ENCODE measurements at regions not wholly inside any gene's neighbourhood (a gene's known extent, or its start where the extent isn't known, plus 50 kb on each side); places are given as distances from the start of the nearest gene placed in this dataset.
"Not testable (repeated sequence)": the region's sequence is repeated elsewhere in the genome, so short reads cannot be mapped to it uniquely, and the experiment has no call there.

DNA sequence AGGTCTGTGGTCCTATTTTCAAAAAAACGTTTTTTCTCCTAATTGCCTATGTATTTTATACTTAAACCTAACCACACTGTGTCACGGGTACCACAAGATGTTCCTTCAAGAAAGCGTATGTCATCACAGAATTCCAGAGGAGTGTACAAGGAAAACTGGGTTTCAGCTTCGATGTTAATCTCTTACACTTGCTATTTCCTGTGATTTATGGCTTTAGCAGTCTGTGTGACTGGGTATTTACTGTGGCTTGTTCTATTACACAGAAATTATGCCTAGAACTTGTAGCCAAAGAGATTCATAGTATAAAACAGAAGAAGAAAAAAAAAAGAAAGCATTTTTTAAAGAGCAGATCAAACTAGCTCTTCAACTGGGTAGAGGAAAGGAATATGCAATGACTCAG, 371.1 kb upstream of the FOLH1 start:
- H4K20me1 ChIP-seq (ENCODE audit: insufficient read depth); POLR2A ChIA-PET (ENCODE audit: unreplicated experiment); H3K4me3 ChIP-seq; CTCF ChIA-PET; H3K4me2 ChIP-seq; H3K27ac ChIP-seq; intact Hi-C loops (cut with micrococcal nuclease; ENCODE audit: unreplicated experiment); H3K9me3 ChIP-seq (ENCODE audit: insufficient read depth, low read depth); BruUV-seq (replicated peaks); H3K79me2 ChIP-seq (ENCODE audit: low read depth); H3K4me1 ChIP-seq (replicated peaks; ENCODE audit: insufficient read depth); H3K36me3 ChIP-seq (ENCODE audit: low read depth); DNase-seq; H3F3A ChIP-seq (ENCODE audit: insufficient read depth, low read depth); H3K9me2 ChIP-seq (ENCODE audit: insufficient read depth); H3K27me3 ChIP-seq (ENCODE audit: insufficient read depth, low read depth); H2AFZ ChIP-seq: not testable (repeated sequence)

DNA sequence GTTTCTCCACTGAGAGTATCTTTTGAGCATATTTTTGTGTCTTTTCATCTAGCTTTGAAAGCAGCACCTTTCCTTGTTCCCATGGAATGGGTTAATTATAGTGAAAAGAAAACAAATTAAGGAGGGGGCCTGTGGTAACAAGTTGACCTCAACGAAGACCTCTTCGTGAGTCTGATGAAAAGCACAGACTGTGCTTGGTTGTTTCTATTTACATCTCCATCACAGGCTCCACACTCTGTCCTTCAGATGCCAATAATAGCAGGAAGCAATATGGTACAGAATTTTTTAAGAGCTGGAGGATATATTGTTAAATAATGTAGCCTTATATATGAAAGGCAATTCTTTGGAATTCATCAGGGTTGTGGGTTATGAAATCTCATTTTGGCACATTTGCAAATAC, 366.7 kb upstream of the OR4C13 start:
- H3F3A ChIP-seq (ENCODE audit: insufficient read depth, low read depth); H3K27ac ChIP-seq; H3K27me3 ChIP-seq (ENCODE audit: insufficient read depth, low read depth); H3K79me2 ChIP-seq (ENCODE audit: low read depth); H2AFZ ChIP-seq; DNase-seq; BruUV-seq (replicated peaks); CTCF ChIA-PET; H3K4me3 ChIP-seq; H3K36me3 ChIP-seq (ENCODE audit: low read depth); POLR2A ChIA-PET (ENCODE audit: unreplicated experiment); H3K9me2 ChIP-seq (ENCODE audit: insufficient read depth); H3K4me2 ChIP-seq; intact Hi-C loops (cut with micrococcal nuclease; ENCODE audit: unreplicated experiment); H4K20me1 ChIP-seq (ENCODE audit: insufficient read depth); H3K9me3 ChIP-seq (ENCODE audit: insufficient read depth, low read depth); H3K4me1 ChIP-seq (replicated peaks; ENCODE audit: insufficient read depth): not testable (repeated sequence)

DNA sequence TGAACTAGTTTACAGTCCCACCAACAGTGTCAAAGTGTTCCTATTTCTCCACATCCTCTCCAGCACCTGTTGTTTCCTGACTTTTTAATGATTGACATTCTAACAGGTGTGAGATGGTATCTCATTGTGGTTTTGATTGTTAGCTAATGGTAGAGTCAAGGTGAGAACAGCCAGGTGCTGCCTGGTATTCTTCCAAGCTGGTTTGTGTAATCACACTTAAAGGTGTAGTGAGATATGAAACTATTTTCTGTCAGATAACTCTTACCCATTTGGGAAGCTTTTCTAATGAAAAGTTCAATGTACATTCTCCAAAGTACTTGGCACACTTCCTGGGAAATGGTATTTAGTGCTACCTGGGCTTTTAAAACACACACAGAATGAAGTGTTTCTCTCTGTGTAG, 343.3 kb upstream of the OR4C13 start:
- H3K4me1 ChIP-seq (replicated peaks; ENCODE audit: insufficient read depth); H3K36me3 ChIP-seq (ENCODE audit: low read depth); H3F3A ChIP-seq (ENCODE audit: insufficient read depth, low read depth); intact Hi-C loops (cut with micrococcal nuclease; ENCODE audit: unreplicated experiment); H3K9me2 ChIP-seq (ENCODE audit: insufficient read depth); H3K4me3 ChIP-seq; H4K20me1 ChIP-seq (ENCODE audit: insufficient read depth); H3K79me2 ChIP-seq (ENCODE audit: low read depth); DNase-seq; H3K9me3 ChIP-seq (ENCODE audit: insufficient read depth, low read depth); H2AFZ ChIP-seq; BruUV-seq (replicated peaks); CTCF ChIA-PET; H3K27ac ChIP-seq; H3K27me3 ChIP-seq (ENCODE audit: insufficient read depth, low read depth); POLR2A ChIA-PET (ENCODE audit: unreplicated experiment); H3K4me2 ChIP-seq: not testable (repeated sequence)

DNA sequence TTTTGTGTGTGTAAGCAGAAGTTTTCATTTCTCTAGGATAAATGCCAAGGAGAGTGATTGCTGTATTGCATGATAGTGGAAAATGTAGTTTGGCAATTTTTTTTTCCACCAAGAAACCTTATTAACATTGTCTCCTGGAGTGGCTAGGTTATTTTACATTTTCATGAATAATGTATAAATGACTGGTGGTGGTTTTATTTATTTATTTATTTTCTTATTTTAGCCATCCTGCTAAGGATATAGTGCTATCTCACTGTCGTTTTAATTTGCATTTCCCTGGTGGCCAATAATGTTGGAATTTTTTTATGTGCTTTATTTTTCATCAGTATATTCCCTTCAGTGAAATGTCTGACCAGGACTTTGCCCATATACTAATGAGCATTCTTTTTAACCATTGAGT, 328.3 kb upstream of the OR4C13 start:
- BruUV-seq (replicated peaks); POLR2A ChIA-PET (ENCODE audit: unreplicated experiment): not testable (repeated sequence)

DNA sequence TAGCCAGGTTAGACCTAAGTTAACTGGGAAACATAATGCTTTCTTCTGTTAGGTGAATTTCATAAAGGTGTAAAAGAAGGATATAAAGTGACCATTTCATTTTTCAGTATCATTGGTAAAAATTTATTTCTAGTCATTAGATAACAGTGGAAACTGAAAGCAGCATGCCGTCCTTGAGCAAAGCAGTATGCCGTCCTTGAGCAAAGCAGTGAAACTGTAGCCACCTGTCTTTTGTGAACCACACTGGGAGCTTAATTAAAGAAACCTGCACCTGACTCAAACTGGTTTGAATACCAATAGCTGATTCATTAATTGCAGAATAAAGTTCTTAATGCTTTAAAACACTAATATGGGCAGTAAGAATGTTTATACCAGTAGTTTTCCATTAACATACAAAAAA, 281.5 kb upstream of the OR4C13 start:
- not testable (repeated sequence) for DNase-seq

More for the DNA sequence above, 328.3 kb upstream of the OR4C13 start:
- CTCF ChIA-PET; H2AFZ ChIP-seq; H4K20me1 ChIP-seq (ENCODE audit: insufficient read depth); H3K27ac ChIP-seq; H3F3A ChIP-seq (ENCODE audit: insufficient read depth, low read depth); H3K4me1 ChIP-seq (replicated peaks; ENCODE audit: insufficient read depth); H3K4me2 ChIP-seq; H3K9me2 ChIP-seq (ENCODE audit: insufficient read depth); intact Hi-C loops (cut with micrococcal nuclease; ENCODE audit: unreplicated experiment); DNase-seq; H3K27me3 ChIP-seq (ENCODE audit: insufficient read depth, low read depth); H3K36me3 ChIP-seq (ENCODE audit: low read depth); H3K9me3 ChIP-seq (ENCODE audit: insufficient read depth, low read depth); H3K79me2 ChIP-seq (ENCODE audit: low read depth); H3K4me3 ChIP-seq: not testable (repeated sequence)

DNA sequence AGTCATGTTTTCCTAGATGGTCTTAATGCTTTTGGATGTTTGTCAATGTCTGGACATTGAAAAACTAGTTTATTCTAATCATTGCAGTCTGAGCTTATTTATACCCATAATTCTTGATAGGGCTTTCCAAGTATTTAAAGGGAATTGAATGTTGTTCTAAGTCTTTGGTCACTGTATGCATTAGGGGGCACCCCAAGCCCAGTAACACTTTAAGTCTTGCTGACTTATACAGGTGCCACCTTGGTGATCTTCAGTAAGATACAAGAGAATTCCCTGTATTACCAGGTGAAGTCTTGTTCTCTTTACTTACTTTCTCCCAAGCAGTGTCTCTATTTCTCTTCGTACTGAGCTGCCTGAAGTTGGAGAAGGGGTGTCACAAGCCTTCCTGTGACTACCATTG, 250.1 kb upstream of the OR4C13 start:
- H3K27ac ChIP-seq; H3F3A ChIP-seq (ENCODE audit: insufficient read depth, low read depth); H2AFZ ChIP-seq; DNase-seq; H3K36me3 ChIP-seq (ENCODE audit: low read depth); H3K27me3 ChIP-seq (ENCODE audit: insufficient read depth, low read depth); H3K9me2 ChIP-seq (ENCODE audit: insufficient read depth); POLR2A ChIA-PET (ENCODE audit: unreplicated experiment); H3K9me3 ChIP-seq (ENCODE audit: insufficient read depth, low read depth); H3K4me1 ChIP-seq (replicated peaks; ENCODE audit: insufficient read depth); CTCF ChIA-PET; H4K20me1 ChIP-seq (ENCODE audit: insufficient read depth); intact Hi-C loops (cut with micrococcal nuclease; ENCODE audit: unreplicated experiment); H3K79me2 ChIP-seq (ENCODE audit: low read depth); H3K4me3 ChIP-seq; H3K4me2 ChIP-seq; BruUV-seq (replicated peaks): not testable (repeated sequence)

More for the DNA sequence above, 281.5 kb upstream of the OR4C13 start:
- H3K4me3 ChIP-seq; H3F3A ChIP-seq (ENCODE audit: insufficient read depth, low read depth); H3K9me2 ChIP-seq (ENCODE audit: insufficient read depth); H3K4me1 ChIP-seq (replicated peaks; ENCODE audit: insufficient read depth); intact Hi-C loops (cut with micrococcal nuclease; ENCODE audit: unreplicated experiment); H3K27ac ChIP-seq; H3K36me3 ChIP-seq (ENCODE audit: low read depth); H3K79me2 ChIP-seq (ENCODE audit: low read depth); POLR2A ChIA-PET (ENCODE audit: unreplicated experiment); CTCF ChIA-PET; H4K20me1 ChIP-seq (ENCODE audit: insufficient read depth); H3K4me2 ChIP-seq; H3K9me3 ChIP-seq (ENCODE audit: insufficient read depth, low read depth); BruUV-seq (replicated peaks); H3K27me3 ChIP-seq (ENCODE audit: insufficient read depth, low read depth); H2AFZ ChIP-seq: not testable (repeated sequence)

DNA sequence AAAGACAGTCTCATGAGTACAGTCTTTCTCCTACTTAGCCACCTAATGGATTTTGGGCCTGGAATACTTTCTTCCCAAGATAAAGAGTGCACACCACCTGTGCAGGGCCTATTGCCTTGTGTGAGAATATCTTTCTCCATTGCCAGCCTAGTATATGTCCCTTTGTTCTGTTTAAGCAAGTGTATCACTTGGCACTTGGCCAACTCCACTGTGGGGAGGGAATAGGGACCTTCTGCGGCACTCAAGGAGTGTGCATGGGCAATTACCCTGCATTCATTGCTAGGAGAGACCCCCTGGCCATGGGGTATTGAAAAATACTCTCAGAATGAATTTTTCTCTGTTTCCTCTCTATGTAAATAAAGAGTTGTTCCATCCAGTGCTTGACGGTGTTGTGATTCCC, 201.7 kb upstream of the OR4C13 start:
- BruUV-seq (replicated peaks); H3K36me3 ChIP-seq (ENCODE audit: low read depth); H3F3A ChIP-seq (ENCODE audit: insufficient read depth, low read depth); H3K4me1 ChIP-seq (replicated peaks; ENCODE audit: insufficient read depth); intact Hi-C loops (cut with micrococcal nuclease; ENCODE audit: unreplicated experiment); CTCF ChIA-PET; H3K4me2 ChIP-seq; H3K9me2 ChIP-seq (ENCODE audit: insufficient read depth); H4K20me1 ChIP-seq (ENCODE audit: insufficient read depth); DNase-seq; H3K4me3 ChIP-seq; POLR2A ChIA-PET (ENCODE audit: unreplicated experiment); H3K27me3 ChIP-seq (ENCODE audit: insufficient read depth, low read depth); H3K27ac ChIP-seq; H2AFZ ChIP-seq; H3K79me2 ChIP-seq (ENCODE audit: low read depth); H3K9me3 ChIP-seq (ENCODE audit: insufficient read depth, low read depth): not testable (repeated sequence)

DNA sequence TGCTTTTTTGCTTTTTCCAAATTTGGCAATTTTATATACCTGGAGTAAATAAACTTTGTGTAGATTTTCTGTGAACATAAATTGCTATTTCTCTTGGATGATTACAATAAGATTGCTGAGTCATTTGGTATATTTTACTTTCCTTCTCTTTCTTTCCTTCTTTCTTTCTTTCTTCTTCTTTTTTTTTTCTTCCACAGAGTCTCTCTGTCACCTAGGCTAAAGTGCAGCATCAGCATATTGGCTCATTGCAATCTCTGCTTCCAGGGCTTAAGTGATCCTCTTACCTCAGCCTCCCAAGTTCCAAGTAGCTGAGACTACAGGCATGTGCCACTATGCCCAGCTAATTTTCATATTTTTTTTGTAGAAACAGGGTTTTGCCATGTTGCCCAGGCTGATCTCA, 201.2 kb upstream of the OR4C13 start:
- H3K9me2 ChIP-seq (ENCODE audit: insufficient read depth); BruUV-seq (replicated peaks); H3K4me2 ChIP-seq; H4K20me1 ChIP-seq (ENCODE audit: insufficient read depth); H3K79me2 ChIP-seq (ENCODE audit: low read depth); DNase-seq; H3K27me3 ChIP-seq (ENCODE audit: insufficient read depth, low read depth); H3K4me3 ChIP-seq; H3K27ac ChIP-seq; POLR2A ChIA-PET (ENCODE audit: unreplicated experiment); CTCF ChIA-PET; H3F3A ChIP-seq (ENCODE audit: insufficient read depth, low read depth); H2AFZ ChIP-seq; intact Hi-C loops (cut with micrococcal nuclease; ENCODE audit: unreplicated experiment); H3K4me1 ChIP-seq (replicated peaks; ENCODE audit: insufficient read depth); H3K36me3 ChIP-seq (ENCODE audit: low read depth); H3K9me3 ChIP-seq (ENCODE audit: insufficient read depth, low read depth): not testable (repeated sequence)

Measured in PC-9 (cell line).